ENCODE measurements at regions not wholly inside any gene's neighbourhood (a gene's known extent, or its start where the extent isn't known, plus 50 kb on each side); places are given as distances from the start of the nearest gene placed in this dataset.

GRCh38 chr3:177482048-177482691, 284.9 kb upstream of the TBL1XR1 start:
- CTCF ChIA-PET: interaction anchor here (0.7 kb wide), 2 partner anchors 32 to 333 kb away, joined by 3 read pairs; no protein-coding TSS in a partner anchor
- DNase-seq (ENCODE audit: low spot score): no peak
- no peak overlapping the region for H3K27ac ChIP-seq
- POLR2A ChIA-PET (ENCODE audit: low non-redundant PET): no interaction called here
- TF ChIP-seq CTCF (conservative IDR thresholded peaks at IDR 0.05; ENCODE audit: low read depth): no peak

GRCh38 chr3:177483182-177483967, 286.1 kb upstream of the TBL1XR1 start:
- ChIA-PET POLR2A (ENCODE audit: low non-redundant PET) (no interaction called here), CTCF (interaction anchor here (0.6 kb wide), 1 partner anchor 284 kb away, joined by 7 read pairs; no protein-coding TSS in a partner anchor)
- no peak for DNase-seq (ENCODE audit: low spot score)
- H3K27ac ChIP-seq: no peak overlapping the region
- TF ChIP-seq CTCF (conservative IDR thresholded peaks at IDR 0.05; ENCODE audit: low read depth): no peak

GRCh38 chr3:177484206-177484605, 286.9 kb upstream of the TBL1XR1 start:
- DNase-seq (ENCODE audit: low spot score): no peak
- H3K27ac ChIP-seq: no peak overlapping the region
- ChIA-PET POLR2A (ENCODE audit: low non-redundant PET) (no interaction called here), CTCF (no interaction called here)
- no peak for TF ChIP-seq CTCF (conservative IDR thresholded peaks at IDR 0.05; ENCODE audit: low read depth)

GRCh38 chr3:177484926-177485325, 287.6 kb upstream of the TBL1XR1 start:
- no peak overlapping the region for H3K27ac ChIP-seq
- no peak for TF ChIP-seq CTCF (conservative IDR thresholded peaks at IDR 0.05; ENCODE audit: low read depth)
- POLR2A ChIA-PET (ENCODE audit: low non-redundant PET): no interaction called here
- CTCF ChIA-PET: interaction anchor here (0.6 kb wide), 1 partner anchor 139 kb away, joined by 9 read pairs; no protein-coding TSS in a partner anchor
- DNase-seq (ENCODE audit: low spot score): no peak

- no peak overlapping the region for H3K27ac ChIP-seq
- no peak for TF ChIP-seq CTCF (conservative IDR thresholded peaks at IDR 0.05; ENCODE audit: low read depth)
- no peak for DNase-seq (ENCODE audit: low spot score)
- POLR2A ChIA-PET (ENCODE audit: low non-redundant PET): no interaction called here
- CTCF ChIA-PET: interaction anchor here (0.6 kb wide), 1 partner anchor 373 kb away, joined by 3 read pairs; no protein-coding TSS in a partner anchor
These were observed 290.4 kb upstream of the TBL1XR1 start for GRCh38 chr3:177487635-177488186.

- no peak for DNase-seq (ENCODE audit: low spot score)
- POLR2A ChIA-PET (ENCODE audit: low non-redundant PET): no interaction called here
- H3K27ac ChIP-seq: no peak overlapping the region
- TF ChIP-seq CTCF (conservative IDR thresholded peaks at IDR 0.05; ENCODE audit: low read depth): no peak
- CTCF ChIA-PET: no interaction called here
These were observed 291.5 kb upstream of the TBL1XR1 start for GRCh38 chr3:177488740-177489139.

Measured in RWPE1 (cell line).